ENCODE measurements at regions not wholly inside any gene's neighbourhood (a gene's known extent, or its start where the extent isn't known, plus 50 kb on each side); places are given as distances from the start of the nearest gene placed in this dataset.
A peak's percentile ranks its signal among the peaks of the same experiment; 100 is the strongest.

DNA sequence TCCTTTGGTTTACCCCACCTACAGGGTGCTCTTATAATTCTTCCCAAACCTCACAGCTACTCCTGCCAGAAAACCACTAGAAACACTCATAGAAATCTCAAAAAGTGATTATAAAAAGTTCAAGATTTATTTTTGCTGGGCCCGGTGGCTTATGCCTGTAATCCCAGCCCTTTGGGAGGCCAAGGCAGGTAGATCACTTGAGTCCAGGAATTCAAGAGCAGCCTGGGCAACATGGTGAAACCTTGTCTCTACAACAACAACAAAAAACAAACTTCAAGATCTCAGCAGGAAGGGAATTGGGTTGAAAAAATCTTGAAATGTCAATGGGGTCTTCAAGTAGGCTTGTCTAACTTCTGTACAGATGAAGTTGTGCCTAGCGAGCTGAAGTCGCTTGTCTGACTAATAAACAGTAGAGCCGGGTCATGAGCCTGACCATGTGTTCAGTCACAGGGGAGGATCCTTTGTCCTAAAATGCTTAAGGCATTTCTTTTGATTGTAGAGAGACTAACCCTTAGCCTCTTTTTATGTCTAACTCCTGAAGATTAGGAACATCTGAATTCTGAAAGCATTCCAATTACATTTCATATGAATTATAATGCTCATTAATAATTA is 124.6 kb downstream of the NOC3L start (continued):
- TF ChIP-seq, protein P1, sequence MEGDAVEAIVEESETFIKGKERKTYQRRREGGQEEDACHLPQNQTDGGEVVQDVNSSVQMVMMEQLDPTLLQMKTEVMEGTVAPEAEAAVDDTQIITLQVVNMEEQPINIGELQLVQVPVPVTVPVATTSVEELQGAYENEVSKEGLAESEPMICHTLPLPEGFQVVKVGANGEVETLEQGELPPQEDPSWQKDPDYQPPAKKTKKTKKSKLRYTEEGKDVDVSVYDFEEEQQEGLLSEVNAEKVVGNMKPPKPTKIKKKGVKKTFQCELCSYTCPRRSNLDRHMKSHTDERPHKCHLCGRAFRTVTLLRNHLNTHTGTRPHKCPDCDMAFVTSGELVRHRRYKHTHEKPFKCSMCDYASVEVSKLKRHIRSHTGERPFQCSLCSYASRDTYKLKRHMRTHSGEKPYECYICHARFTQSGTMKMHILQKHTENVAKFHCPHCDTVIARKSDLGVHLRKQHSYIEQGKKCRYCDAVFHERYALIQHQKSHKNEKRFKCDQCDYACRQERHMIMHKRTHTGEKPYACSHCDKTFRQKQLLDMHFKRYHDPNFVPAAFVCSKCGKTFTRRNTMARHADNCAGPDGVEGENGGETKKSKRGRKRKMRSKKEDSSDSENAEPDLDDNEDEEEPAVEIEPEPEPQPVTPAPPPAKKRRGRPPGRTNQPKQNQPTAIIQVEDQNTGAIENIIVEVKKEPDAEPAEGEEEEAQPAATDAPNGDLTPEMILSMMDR (conservative IDR thresholded peaks at IDR 0.05; ENCODE audit: low read depth in 2 of 2) = no peak
- no peak for TF ChIP-seq JUNB (IDR thresholded peaks at IDR 0.05; ENCODE audit: unreplicated experiment)

DNA sequence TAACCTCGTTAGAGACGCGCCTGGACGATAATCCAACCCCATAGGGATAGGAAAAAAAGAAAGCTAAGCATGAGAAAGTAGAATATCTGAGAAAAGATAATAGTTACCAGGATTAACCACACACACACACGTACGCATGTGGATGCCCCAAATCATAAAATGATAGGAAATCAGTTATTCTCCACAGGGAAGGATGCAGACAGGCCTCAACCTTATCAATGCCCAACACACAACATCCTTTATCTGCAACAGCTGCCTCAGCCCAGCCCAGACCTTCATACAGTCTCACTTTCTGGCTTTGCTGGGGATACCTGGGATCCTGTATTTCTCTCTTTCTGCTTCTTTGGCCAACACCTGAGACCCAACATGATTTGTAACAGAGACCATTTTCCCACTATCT is 123.0 kb downstream of the NOC3L start:
- H2AFZ ChIP-seq = 0 out of 2 replicates have a peak overlapping the region, but pooled peaks have one; percentile 32
- Mint-ChIP-seq H3K36me3 (ENCODE audit: low read depth) (no peaks in the 10 kb centered on the region), H3K27me3 (ENCODE audit: insufficient read depth, low read depth, poor library complexity) (no peaks in the 10 kb centered on the region), H3K4me3 (no peak overlapping the region), H3K4me1 (no peaks in the 10 kb centered on the region), H3K9me3 (no peaks in the 10 kb centered on the region), H3K27ac (no peak overlapping the region)
- no peak for ATAC-seq
- no peak overlapping the region for H3K4me3 ChIP-seq
- H3K79me2 ChIP-seq (replicated peaks; ENCODE audit: insufficient read depth) = no peaks in the 10 kb centered on the region
- H3K36me3 ChIP-seq (ENCODE audit: insufficient read depth) = no peaks in the 10 kb centered on the region
- H3K9me2 ChIP-seq (ENCODE audit: insufficient read depth) = no peaks in the 10 kb centered on the region
- no peaks in the 10 kb centered on the region for H4K20me1 ChIP-seq (replicated peaks; ENCODE audit: insufficient read depth)
- H3K4me1 ChIP-seq (ENCODE audit: insufficient read depth) = no peaks in the 10 kb centered on the region
- no peak for DNase-seq (ENCODE audit: low spot score)
- H3K4me2 ChIP-seq = no peak overlapping the region
- H3F3A ChIP-seq (replicated peaks; ENCODE audit: low read depth) = no peaks in the 10 kb centered on the region
- no peak overlapping the region for H3K27ac ChIP-seq (ENCODE audit: low read depth)
- no peaks in the 10 kb centered on the region for H3K27me3 ChIP-seq (ENCODE audit: insufficient read depth)
- TF ChIP-seq EZH2phosphoT487 (IDR thresholded peaks at IDR 0.05; ENCODE audit: unreplicated experiment) (no peak), STAT1 (IDR thresholded peaks at IDR 0.05; ENCODE audit: unreplicated experiment) (no peak), EZH2 (IDR thresholded peaks at IDR 0.05; ENCODE audit: low read depth, unreplicated experiment) (no peak), JUNB (IDR thresholded peaks at IDR 0.05; ENCODE audit: unreplicated experiment) (no peak), NANOG (IDR thresholded peaks at IDR 0.05; ENCODE audit: borderline replicate concordance) (no peak), POLR2AphosphoS5 (IDR thresholded peaks at IDR 0.05; ENCODE audit: low read depth) (no peak), CREB1 (CRISPR knock-in tag; IDR thresholded peaks at IDR 0.05; ENCODE audit: low read depth) (no peak), ZNF331 (CRISPR knock-in tag; IDR thresholded peaks at IDR 0.05; ENCODE audit: low read depth) (no peak)
- TF ChIP-seq, protein P1 (conservative IDR thresholded peaks at IDR 0.05; ENCODE audit: low read depth in 2 of 2) = no peak
- TF ChIP-seq, protein P2, sequence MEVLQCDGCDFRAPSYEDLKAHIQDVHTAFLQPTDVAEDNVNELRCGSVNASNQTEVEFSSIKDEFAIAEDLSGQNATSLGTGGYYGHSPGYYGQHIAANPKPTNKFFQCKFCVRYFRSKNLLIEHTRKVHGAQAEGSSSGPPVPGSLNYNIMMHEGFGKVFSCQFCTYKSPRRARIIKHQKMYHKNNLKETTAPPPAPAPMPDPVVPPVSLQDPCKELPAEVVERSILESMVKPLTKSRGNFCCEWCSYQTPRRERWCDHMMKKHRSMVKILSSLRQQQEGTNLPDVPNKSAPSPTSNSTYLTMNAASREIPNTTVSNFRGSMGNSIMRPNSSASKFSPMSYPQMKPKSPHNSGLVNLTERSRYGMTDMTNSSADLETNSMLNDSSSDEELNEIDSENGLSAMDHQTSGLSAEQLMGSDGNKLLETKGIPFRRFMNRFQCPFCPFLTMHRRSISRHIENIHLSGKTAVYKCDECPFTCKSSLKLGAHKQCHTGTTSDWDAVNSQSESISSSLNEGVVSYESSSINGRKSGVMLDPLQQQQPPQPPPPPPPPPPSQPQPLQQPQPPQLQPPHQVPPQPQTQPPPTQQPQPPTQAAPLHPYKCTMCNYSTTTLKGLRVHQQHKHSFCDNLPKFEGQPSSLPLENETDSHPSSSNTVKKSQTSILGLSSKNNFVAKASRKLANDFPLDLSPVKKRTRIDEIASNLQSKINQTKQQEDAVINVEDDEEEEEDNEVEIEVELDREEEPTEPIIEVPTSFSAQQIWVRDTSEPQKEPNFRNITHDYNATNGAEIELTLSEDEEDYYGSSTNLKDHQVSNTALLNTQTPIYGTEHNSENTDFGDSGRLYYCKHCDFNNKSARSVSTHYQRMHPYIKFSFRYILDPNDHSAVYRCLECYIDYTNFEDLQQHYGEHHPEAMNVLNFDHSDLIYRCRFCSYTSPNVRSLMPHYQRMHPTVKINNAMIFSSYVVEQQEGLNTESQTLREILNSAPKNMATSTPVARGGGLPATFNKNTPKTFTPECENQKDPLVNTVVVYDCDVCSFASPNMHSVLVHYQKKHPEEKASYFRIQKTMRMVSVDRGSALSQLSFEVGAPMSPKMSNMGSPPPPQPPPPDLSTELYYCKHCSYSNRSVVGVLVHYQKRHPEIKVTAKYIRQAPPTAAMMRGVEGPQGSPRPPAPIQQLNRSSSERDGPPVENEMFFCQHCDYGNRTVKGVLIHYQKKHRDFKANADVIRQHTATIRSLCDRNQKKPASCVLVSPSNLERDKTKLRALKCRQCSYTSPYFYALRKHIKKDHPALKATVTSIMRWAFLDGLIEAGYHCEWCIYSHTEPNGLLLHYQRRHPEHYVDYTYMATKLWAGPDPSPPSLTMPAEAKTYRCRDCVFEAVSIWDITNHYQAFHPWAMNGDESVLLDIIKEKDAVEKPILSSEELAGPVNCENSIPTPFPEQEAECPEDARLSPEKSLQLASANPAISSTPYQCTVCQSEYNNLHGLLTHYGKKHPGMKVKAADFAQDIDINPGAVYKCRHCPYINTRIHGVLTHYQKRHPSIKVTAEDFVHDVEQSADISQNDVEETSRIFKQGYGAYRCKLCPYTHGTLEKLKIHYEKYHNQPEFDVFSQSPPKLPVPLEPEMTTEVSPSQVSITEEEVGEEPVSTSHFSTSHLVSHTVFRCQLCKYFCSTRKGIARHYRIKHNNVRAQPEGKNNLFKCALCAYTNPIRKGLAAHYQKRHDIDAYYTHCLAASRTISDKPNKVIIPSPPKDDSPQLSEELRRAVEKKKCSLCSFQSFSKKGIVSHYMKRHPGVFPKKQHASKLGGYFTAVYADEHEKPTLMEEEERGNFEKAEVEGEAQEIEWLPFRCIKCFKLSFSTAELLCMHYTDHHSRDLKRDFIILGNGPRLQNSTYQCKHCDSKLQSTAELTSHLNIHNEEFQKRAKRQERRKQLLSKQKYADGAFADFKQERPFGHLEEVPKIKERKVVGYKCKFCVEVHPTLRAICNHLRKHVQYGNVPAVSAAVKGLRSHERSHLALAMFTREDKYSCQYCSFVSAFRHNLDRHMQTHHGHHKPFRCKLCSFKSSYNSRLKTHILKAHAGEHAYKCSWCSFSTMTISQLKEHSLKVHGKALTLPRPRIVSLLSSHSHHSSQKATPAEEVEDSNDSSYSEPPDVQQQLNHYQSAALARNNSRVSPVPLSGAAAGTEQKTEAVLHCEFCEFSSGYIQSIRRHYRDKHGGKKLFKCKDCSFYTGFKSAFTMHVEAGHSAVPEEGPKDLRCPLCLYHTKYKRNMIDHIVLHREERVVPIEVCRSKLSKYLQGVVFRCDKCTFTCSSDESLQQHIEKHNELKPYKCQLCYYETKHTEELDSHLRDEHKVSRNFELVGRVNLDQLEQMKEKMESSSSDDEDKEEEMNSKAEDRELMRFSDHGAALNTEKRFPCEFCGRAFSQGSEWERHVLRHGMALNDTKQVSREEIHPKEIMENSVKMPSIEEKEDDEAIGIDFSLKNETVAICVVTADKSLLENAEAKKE (CRISPR knock-in tag; IDR thresholded peaks at IDR 0.05) = no peak
- TF ChIP-seq, protein P3, sequence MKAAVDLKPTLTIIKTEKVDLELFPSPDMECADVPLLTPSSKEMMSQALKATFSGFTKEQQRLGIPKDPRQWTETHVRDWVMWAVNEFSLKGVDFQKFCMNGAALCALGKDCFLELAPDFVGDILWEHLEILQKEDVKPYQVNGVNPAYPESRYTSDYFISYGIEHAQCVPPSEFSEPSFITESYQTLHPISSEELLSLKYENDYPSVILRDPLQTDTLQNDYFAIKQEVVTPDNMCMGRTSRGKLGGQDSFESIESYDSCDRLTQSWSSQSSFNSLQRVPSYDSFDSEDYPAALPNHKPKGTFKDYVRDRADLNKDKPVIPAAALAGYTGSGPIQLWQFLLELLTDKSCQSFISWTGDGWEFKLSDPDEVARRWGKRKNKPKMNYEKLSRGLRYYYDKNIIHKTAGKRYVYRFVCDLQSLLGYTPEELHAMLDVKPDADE (IDR thresholded peaks at IDR 0.05) = no peak

All from GM23338 (cell line).